ENCODE measurements at regions not wholly inside any gene's neighbourhood (a gene's known extent, or its start where the extent isn't known, plus 50 kb on each side); places are given as distances from the start of the nearest gene placed in this dataset.
A peak's percentile ranks its signal among the peaks of the same experiment; 100 is the strongest.
"Not testable (repeated sequence)": the region's sequence is repeated elsewhere in the genome, so short reads cannot be mapped to it uniquely, and the experiment has no call there.

DNA sequence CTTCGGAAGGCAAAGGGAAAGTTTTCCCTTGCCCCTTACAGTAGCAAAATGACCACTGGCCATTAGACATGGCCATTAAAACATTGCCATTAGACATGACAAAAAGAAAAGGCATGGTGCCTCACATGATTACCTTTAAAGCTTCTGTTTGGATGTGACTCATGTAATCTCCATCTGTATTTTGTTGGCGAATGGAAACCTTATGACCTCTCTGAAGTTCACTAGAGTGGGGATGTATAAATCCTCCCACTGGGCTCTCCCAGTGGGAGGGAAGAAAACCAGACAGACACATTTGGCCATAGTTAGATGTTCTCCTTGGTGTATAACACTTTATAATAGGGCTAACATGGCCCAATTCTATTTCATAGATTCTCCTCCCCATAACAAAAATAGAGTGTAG lies 152.6 kb downstream of the MAGEB17 start:
- no peak for DNase-seq (ENCODE audit: low read depth in 3 of 3)

DNA sequence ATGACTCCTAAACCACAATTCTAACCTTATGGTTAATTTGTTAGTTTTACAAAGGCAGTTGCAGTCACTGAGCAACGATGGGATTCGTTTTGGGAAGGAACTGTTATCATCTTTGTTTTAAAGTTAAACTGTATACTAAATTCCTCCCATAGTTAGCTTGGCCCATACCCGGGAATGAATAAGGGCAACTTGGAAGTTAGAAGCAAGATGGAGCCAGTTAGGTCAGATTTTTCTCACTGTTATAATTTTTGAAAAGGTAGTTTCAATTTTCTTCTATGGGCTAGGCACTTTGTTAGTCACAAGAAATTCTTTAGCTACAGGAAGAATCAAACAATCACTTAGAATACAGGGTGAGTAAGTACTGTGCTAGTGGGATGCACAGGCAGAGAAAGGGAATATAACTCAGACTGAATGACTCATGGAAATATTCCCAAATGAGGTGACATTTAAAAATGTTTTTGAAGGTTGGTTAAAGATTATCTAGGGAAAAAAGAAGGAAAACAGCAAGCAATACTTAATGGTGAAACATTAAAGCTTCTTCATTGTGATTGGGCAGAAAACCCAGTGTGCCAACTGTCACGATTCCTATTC lies 153.6 kb downstream of the MAGEB17 start:
- DNase-seq (ENCODE audit: low read depth in 3 of 3): no peak

DNA sequence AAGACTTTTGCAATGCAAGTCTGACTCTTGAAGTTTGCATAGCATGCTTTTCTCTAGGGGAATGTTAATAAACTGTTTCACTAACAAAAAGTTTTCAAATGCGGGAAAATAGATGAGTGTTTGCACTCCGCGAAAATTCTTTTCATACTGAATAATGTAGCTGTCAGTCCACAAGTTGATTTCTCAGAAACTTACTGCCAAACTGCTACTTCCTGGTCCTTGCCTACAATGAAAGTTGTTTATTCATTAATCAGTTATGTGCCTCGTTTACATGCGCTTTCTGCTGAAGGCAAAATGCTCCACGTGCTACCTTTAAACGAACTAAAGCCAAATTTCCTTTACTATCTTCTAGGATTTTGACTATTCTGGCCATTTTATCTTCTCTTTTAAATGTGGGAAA lies 166.2 kb downstream of the MAGEB17 start:
- DNase-seq (ENCODE audit: low read depth in 3 of 3): no peak

- DNase-seq (ENCODE audit: low read depth in 3 of 3): no peak
Measured at GRCh38 chrX:16335181-16335580, 167.9 kb downstream of the MAGEB17 start.

GRCh38 chrX:16347968-16348670 lies 180.8 kb downstream of the MAGEB17 start:
- no peak for DNase-seq (ENCODE audit: low read depth in 3 of 3)

DNA sequence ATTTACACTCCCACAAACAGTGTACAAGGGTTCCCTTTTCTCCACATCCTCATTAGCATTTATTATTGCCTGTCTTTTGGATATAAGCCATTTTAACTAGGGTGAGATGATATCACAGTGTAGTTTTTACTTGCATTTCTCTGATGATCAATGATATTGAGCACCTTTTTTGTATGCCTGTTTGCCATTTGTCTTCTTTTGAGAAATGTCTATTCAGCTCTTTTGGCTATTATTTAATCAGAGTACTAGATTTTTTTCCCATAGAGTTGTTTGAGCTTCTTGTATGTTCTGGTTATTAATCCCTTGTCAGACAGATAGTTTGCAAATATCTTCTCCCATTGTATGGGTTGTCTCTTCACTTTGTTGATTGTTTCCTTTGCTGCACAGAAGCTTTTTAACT lies 190.6 kb downstream of the MAGEB17 start:
- DNase-seq (ENCODE audit: low read depth in 3 of 3): no peak

DNA sequence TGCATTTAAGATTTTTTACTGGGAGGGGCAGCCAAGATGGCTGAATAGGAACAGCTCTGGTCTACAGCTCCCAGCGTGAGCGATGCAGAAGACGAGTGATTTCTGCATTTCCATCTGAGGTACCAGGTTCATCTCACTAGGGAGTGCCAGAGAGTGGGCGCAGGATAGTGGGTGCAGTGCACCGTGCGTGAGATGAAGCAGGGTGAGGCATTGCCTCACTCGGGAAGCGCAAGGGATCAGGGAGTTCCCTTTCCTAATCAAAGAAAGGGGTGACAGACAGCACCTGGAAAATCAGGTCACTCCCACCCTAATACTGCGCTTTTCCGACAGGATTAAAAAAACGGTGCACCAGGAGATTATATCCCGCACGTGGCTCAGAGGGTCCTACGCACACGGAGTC lies 192.8 kb downstream of the MAGEB17 start:
- DNase-seq (ENCODE audit: low read depth in 3 of 3): not testable (repeated sequence)

GRCh38 chrX:16368696-16369095 lies 201.4 kb downstream of the MAGEB17 start:
- DNase-seq (ENCODE audit: low read depth in 3 of 3): no peak

GRCh38 chrX:16376056-16376455 lies 208.8 kb downstream of the MAGEB17 start:
- DNase-seq (ENCODE audit: low read depth in 3 of 3): no peak

DNA sequence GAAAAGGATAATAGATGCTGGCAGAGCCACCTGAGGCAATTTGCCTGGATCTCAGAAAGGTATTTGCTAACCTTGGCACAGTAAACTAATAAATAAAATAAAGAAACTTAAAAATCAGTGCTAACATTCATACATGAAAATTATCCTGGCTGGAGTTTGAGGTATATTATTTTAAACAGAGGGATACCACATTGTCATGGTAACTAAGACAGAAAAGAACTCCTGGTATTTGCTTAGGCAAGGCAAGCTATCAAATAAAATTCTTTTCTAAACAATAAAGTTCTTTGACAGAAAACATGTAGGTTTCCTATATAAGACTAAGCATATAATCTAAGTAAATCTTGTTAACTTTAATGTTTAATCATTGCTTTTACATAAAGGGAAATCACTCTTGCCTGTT lies 218.8 kb downstream of the MAGEB17 start:
- no peak for DNase-seq (ENCODE audit: low read depth in 3 of 3)

- no peak for DNase-seq (ENCODE audit: low read depth in 3 of 3)
Measured at GRCh38 chrX:16392597-16392996, 225.3 kb downstream of the MAGEB17 start.

DNA sequence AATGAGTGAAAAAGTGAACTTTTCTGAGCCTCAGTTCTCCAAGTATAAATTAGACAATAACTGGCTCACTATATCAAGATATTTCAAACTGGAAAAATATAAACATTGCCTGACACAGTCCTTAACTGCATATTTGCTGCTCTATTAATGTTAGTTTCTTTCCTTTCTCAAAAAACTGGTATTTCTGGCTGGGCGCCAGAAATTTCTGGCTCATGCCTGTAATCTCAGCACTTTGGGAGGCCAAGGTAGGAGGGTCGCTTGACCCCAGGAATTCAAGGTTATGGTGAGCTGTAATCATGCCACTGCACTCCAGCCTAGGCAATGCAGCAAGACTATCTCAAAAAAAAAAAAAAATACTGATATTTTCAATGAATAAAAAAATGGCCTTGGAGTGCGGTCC lies 227.0 kb downstream of the MAGEB17 start:
- DNase-seq (ENCODE audit: low read depth in 3 of 3): no peak

DNA sequence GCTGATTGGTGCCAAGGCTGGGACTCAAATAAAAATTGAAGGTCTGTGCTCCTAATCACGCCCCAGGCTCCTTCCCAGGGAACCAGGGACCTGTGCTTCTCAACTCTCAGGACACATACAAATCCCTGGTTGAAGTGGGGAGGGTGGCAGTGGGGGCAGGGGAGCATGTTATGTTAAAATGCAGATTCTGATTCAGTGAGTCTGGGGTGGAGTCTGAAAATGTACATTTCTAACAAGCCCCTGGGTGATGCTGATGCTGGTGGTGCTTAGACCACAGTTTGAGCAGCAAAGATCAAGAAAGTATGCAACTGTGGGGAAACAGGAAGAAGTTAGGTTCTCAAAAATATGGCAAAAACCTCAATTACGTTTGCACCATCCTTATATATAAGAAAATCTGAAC lies 236.5 kb downstream of the MAGEB17 start:
- DNase-seq (ENCODE audit: low read depth in 3 of 3): no peak

GRCh38 chrX:16416588-16416987 lies 233.4 kb upstream of the S100G start:
- no peak for DNase-seq (ENCODE audit: low read depth in 3 of 3)

DNA sequence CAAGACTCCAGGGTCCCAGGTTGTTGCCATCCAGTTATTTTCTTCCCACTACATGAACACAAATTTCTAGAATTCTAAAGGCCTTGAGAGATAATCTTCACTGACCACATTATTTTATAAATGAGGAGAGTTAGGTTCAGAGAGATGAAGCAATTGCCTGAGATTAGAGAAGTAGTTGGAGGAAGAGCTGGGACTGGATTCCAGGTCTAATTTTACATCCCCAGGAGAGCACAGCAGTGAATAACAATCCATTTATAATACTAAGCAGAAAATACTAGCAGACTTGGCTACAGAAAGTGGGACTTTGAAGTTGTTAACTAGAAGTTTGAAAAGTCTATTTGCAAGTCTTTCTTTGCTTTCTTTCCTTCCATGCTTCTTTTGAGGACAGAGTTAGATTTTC lies 231.3 kb upstream of the S100G start:
- no peak for DNase-seq (ENCODE audit: low read depth in 3 of 3)

- no peak for DNase-seq (ENCODE audit: low read depth in 3 of 3)
Measured at GRCh38 chrX:16427668-16428067, 222.3 kb upstream of the S100G start.

DNA sequence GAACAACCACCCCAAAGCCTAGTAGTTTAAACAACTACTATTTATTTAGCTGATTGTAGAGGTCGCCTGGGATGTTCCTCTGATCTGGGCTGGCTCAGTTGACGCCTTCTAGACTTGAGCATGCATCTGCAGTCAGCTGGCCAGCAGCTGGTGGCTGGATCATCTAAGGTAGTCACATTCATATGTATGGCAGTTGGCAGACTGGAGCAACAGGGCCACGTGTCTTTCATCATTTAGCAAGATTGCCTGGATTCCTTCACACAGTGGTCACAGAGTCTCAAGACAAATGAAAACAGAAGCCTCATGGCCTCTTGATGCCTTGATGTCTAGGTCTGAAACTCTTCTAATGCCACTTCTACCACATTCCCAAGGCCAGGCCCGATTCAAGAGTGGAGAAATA lies 220.6 kb upstream of the S100G start:
- DNase-seq (ENCODE audit: low read depth in 3 of 3): no peak

DNA sequence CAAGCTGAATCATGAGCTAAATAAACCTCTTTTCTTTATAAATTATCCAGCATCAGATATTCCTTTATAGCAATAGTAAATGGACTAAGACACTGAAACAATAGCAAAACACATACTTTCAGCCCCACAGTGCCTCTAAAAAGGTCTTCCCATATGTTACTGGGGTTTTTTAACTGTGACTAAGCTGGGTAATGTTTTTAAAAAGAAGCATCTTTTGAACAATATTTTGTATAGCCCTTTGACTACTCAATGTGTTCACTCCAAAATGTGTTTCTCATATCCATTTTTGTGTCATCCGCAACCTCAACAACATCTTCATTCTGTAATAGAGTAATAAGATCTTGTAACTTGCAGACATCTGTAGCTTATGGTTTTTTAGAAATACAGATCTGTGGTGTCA lies 218.7 kb upstream of the S100G start:
- no peak for DNase-seq (ENCODE audit: low read depth in 3 of 3)

- DNase-seq (ENCODE audit: low read depth in 3 of 3): no peak
Measured at GRCh38 chrX:16433021-16433420, 216.9 kb upstream of the S100G start.

- DNase-seq (ENCODE audit: low read depth in 3 of 3): no peak
Measured at GRCh38 chrX:16435399-16435986, 214.5 kb upstream of the S100G start.

DNA sequence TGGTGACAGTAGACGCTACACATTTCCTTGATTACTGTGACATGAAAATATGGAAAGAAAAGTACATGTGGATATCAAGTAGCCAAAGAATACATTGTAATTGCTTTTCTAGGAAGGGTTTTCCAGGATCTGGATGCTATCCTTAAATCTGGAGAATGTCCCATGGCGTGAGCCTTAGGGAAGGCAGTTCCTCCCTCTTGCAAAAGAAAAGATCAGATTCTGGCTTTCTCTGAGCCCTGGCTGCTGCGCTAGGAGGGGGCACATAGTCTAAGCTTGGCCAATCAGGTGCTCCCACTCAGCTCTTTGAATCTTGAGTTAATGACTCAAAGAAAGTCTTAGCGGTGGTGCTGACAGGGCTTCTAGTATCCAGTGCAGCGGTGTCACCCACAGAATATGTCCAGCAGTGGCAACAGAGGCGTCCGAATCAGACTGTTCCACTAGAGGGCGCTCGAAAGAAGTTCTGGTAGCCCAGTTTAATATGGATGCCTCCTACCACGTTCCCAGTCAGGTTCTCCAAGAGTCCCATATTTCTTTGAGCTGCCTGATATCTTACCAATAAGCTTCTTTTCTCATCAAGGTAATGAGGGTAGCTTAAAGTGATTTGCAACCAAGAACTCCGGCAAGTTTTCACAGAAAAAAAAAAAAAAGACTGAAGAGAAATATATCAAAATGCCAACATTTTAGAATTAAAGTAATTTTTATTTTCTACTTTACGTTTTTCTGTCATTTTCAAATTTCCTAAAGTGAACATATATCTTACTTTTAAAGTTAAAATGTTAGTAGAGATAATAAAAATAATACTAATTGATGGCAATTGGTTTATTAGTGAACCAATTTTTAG lies 213.4 kb upstream of the S100G start:
- peak; percentile 22 to 54 (median 49) for DNase-seq (ENCODE audit: low read depth in 3 of 3)

DNA sequence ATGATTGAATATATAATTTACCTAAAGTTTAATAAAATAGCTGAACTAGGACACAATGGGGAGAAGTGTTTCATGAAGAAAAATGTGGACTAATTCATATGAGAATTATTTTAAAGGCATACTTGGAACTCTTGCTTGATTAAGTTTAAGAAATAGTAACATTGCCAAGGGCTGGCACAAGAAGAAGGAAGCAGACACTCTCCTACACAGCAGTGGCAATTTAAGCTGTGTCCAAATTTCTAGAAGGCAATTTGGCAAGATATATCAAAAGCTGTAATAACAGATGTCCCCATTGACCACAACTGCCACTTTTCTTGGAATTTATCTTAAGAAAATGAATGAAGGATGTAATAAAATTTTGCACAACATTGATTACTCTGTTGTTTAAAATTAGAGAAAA lies 209.5 kb upstream of the S100G start:
- no peak for DNase-seq (ENCODE audit: low read depth in 3 of 3)

GRCh38 chrX:16444353-16444752 lies 205.6 kb upstream of the S100G start:
- DNase-seq (ENCODE audit: low read depth in 3 of 3): no peak

All from stimulated activated CD4-positive, alpha-beta T cell treated with anti-CD3 and anti-CD28 coated beads, TNF-alpha, amount 100 ng/mL, for 24 hours (primary cell).